AG09319 (cell line): ENCODE measurements at regions not wholly inside any gene's neighbourhood (a gene's known extent, or its start where the extent isn't known, plus 50 kb on each side); places are given as distances from the start of the nearest gene placed in this dataset.
"Not testable (repeated sequence)": the region's sequence is repeated elsewhere in the genome, so short reads cannot be mapped to it uniquely, and the experiment has no call there.

Experiments used
- DNase-seq: peaks from one replicate; pipeline ENCODE4 v3.0.0-alpha.2; 2010; ENCODE audit warnings: low read depth; ENCODE audit errors: extremely low read depth
- TF ChIP-seq, protein P1 (sequence below): IDR thresholded peaks from 2 replicates; pipeline ENCODE4 v1.5.1; 2011; ENCODE audit warnings: low read depth, mild to moderate bottlenecking, inconsistent platforms, low read length, moderate library complexity

DNA sequence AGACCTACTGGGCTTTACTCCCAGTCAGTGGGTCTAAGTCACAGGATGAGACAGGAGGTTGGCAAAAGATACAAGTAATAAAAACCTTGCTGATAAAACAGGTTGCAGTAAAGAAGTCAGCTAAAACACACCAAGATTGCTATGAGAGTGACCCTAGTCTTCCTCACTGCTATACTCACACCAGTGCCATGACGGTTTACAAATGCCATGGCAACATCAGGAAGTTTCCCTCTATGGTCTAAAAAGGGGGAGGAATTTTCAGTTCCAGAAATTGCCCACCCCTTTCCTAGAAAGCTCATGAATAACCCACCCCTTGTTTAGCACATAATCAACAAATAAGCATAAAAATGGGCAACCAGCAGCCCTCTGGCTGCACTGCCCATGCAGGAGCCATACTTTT, 966.7 kb upstream of the ROBO1 start:
- no peak for DNase-seq
- TF ChIP-seq, protein P1, sequence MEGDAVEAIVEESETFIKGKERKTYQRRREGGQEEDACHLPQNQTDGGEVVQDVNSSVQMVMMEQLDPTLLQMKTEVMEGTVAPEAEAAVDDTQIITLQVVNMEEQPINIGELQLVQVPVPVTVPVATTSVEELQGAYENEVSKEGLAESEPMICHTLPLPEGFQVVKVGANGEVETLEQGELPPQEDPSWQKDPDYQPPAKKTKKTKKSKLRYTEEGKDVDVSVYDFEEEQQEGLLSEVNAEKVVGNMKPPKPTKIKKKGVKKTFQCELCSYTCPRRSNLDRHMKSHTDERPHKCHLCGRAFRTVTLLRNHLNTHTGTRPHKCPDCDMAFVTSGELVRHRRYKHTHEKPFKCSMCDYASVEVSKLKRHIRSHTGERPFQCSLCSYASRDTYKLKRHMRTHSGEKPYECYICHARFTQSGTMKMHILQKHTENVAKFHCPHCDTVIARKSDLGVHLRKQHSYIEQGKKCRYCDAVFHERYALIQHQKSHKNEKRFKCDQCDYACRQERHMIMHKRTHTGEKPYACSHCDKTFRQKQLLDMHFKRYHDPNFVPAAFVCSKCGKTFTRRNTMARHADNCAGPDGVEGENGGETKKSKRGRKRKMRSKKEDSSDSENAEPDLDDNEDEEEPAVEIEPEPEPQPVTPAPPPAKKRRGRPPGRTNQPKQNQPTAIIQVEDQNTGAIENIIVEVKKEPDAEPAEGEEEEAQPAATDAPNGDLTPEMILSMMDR: no peak

DNA sequence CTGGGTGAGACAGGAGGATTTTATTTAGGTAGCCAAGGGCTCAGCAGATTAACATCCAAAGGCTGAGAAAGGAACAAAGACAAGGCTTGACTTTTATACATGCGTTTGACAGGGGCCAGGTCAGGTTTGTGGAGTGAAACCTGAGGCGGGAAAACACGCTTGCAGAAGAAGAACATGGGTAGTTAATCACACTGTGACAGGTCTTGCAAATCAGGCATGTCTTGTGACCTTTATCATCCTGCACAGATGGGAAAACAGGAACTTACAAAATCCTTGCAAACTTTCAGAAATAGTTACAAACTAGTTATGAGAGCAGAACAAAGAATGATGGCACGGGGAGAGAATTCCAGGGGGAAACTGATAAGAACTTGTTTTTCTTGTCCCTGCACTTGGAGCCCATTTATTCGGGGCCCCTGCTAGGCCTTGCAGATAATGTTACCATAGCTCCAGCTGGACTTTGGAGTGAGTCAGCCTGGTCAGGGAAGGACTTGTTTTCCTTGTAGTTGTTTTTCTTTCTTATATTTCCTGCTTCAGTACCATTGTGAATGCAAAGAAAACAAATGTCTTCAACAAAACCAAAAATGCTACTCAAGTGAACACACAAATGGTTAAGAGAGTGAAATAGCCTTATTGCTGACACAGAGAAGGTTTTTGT, 965.9 kb upstream of the ROBO1 start:
- DNase-seq: no peak
- TF ChIP-seq, protein P1: no peak

DNA sequence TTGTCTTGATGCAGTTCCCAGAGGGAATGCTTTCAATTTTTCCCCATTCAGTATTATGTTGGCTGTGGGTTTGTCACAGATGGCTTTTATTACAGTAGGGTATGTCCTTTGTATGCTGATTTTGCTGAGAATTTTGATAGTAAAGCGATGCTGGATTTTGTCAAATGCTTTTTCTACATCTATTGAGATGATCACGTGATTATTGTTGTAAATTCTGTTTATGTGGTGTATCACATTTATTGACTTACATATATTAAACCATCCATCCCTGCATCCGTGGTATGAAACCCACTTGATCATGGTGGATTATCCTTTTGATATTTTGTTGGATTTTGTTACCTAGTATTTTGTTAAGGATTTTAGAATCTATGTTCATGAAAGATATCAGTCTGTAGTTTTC, 959.8 kb upstream of the ROBO1 start:
- not testable (repeated sequence) for DNase-seq

DNA sequence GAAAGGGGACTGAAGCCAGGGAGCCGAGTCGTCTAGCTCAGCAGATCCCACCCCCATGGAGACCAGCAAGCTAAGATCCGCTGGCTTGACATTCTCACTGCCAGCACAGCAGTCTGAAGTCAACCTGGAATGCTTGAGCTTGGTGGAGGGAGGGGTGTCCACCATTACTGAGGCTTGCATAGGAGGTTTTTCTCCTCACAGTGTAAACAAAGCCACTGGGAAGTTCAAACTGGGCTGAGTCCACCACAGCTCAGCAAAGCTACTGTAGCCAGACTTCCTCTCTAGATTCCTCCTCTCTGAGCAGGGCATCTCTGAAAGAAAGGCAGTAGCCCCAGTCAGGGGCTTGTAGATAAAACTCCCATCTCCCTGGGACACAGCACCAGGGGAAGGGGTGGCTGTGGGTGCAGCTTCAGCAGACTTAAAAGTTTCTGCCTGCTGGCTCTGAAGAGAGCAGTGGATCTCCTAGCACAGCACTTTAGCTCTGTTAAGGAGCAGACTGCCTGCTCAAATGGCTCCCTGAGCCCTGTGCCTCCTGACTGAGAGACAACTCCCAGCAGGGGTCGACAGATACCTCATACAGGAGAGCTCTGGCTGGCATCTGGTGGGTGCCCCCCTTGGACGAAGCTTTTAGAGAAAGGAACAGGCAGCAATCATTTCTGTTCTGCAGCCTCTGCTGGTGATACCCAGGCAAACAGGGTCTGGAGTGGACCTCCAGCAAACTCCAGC, 942.0 kb upstream of the ROBO1 start:
- not testable (repeated sequence) for DNase-seq

DNA sequence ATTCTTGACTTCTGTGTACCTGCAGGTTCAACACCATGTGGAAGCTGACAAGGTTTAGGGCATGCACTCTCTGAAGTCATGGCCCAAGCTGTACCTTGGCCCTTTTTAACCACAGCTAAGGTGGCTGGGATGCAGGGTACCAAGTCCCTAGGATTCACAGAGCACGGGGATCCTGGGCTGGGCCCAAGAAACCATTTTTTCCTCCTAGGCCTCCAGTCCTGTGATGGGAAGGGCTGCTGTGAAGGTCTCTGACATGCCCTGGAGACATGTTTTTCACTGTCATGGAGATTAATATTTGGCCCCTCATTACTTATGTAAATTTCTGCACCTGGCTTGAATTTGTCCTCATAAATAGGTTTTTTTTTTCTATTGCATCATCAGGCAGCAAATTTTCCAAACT, 937.5 kb upstream of the ROBO1 start:
- TF ChIP-seq, protein P1: no peak
- no peak for DNase-seq

DNA sequence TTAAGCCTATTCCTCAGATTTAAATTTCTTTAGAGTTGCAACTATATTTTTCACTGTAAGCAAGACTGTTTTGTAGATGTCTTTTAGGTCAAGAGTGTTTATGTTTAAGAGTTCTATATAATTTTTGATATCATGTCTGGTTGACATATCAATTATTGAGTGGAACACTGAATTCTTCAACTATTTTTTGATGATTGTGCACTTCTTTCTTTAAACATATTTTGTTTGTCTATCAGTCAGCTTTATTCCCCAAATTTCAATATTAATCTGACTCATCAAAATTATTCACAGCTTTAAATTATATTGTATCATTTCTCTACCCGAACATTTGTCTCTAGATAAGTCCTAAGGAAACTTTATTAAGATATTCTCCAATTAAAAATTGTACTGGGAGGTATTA, 933.6 kb upstream of the ROBO1 start:
- TF ChIP-seq, protein P1: no peak
- no peak for DNase-seq

DNA sequence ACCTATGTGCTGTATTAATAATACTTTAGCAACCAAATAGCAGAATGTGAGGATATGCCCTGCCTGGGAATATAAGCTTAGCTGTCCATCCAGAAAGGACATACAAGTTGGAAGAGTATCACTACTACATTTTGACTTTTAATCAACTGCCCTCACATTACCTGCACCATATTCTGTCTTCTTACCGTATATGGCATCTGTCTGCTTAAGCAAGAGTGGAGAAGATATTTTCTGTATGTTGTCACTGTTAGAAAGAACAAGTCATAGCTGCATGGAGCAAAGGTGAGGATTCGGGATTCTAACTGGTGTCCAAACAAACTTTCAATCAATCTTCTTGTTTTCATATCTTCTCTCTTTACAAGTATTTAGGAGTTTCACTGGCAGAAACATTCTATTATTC, 929.5 kb upstream of the ROBO1 start:
- DNase-seq: no peak
- TF ChIP-seq, protein P1: no peak

DNA sequence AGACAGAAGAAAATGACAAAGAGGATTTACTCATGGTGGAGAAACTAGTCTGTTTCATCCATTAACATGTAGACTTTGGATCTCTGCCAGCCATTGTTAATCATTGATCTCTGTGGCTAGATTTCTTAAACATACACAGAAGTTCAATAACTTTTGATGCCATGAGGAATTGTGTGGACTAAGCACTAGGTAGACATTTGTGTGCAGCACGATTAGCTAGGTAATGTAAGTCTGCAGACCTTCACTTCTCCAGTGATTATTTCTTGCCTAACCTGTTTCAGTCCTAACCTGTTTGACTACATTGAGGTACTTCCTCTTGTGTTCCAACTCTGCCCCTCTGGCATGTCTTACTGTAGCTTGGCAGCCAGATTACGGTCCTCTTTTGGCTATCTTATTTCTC, 928.5 kb upstream of the ROBO1 start:
- DNase-seq: no peak
- TF ChIP-seq, protein P1: no peak
